Epithelial cell of prostate (primary cell): ENCODE measurements at regions not wholly inside any gene's neighbourhood (a gene's known extent, or its start where the extent isn't known, plus 50 kb on each side); places are given as distances from the start of the nearest gene placed in this dataset.

ENCODE experiments used
- DNase-seq: peaks from one replicate; pipeline ENCODE4 v3.0.0-alpha.2; 2011; ENCODE audit warnings: low read depth, low spot score
- H3K27ac ChIP-seq: fragments of 450-650 bp; 2 replicates; pipeline ENCODE4 v1.5.1; 2017; ENCODE audit warnings: mild to moderate bottlenecking

DNA sequence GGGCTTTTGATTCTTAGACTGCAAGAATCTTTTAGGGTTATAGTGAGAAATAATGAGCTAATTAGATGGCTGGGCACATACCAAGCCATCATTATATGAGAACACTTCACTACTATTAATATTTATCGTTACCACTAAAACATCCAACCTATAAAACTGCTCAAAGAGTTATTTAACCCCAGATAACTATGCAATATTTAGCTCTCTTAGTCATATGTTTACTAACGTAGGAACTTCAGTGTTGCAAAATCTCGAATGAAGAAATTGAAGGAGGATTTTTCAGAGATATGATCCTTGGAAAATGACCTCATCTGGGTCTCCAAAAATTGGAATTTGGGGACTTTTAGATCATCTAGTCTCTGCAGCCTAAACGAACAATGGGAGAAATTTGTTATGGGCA lies 265.0 kb upstream of the RPS6KA3 start:
- no peak for DNase-seq
- no peak overlapping the region for H3K27ac ChIP-seq

DNA sequence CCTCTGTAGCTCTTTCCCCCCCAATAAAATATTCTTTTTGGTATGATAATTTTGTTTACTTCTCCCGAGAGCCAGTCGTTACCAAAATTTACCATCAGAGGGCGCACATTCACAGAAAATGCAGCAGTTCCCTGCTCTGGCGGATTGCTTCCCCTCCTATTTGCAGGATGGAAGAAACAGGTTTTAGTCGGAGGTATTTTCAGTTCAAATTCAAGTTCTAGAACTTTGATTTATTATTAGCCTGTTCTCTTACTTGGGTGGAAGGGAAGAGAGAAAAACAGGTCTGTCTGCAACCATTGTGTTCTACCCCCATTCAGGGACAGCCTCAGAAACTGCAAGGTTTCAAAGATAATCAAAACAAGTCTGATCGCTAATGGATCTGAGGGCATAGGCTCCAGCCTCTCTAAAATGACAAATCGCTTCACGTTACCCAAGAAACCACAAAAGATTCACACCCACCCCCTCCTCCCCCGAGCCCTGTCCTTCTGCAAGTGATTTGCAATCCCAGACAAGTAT lies 263.8 kb upstream of the RPS6KA3 start:
- no peak for DNase-seq
- no peak overlapping the region for H3K27ac ChIP-seq

DNA sequence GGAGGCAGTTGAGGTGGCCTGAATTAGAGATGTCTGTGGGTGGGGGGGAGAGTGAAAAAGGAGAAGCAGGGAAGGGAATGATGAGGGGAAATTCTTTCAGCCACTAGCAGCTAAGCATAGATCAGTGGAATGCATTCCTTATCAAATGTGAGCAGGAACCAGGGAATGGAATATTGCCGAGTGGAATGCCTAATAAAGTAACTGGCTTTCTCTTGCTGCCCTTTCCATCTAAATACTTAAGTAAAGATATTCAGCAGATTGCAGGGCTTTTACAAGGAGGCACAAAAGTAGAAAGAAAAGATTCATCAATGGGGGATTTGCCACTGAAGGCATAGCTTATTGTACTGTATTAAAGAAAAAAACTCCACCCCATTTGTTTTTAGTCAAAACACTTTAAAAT lies 263.0 kb upstream of the RPS6KA3 start:
- H3K27ac ChIP-seq, result no peak overlapping the region
- no peak for DNase-seq

DNA sequence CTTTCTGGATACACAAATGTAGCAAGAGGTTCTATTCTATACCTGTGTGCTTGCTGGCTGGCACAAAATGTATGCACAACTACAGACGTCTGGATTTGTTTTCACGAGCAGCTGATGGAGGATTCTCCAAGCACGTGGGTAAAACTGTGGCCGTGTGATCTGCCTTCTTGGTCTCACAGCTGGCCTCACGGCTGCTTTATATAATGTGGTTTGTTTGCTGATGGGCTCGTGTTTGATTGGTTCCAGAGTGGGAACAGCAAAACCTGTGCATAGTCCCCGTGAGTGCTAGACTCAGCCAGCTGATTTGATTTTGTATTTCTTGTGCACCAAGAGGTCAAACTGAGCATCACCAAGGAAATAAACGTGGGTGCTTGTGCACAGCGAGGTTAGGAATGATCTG lies 262.6 kb upstream of the RPS6KA3 start:
- H3K27ac ChIP-seq, result no peak overlapping the region
- DNase-seq, result no peak

DNA sequence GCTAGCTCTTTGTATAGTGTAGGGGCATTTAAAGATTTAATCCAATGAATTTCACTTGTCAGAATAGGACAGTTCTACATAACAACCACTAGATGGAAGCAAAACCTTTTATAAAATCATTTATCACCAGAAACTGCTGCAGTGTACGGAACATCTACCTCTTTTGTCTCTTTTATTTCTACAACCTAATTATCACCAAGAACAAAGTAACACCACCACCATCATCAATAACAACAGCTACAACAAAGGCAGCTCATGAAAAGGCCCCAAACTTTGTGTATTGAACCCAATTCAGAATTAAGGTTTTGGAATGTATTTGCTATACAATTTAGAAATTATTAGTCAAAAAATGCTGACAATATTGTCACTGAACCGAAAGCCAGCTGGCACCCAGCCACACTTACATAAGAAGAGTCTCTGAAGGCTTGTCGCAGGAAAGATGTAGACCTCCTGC lies 260.9 kb upstream of the RPS6KA3 start:
- DNase-seq, result no peak
- no peak overlapping the region for H3K27ac ChIP-seq

DNA sequence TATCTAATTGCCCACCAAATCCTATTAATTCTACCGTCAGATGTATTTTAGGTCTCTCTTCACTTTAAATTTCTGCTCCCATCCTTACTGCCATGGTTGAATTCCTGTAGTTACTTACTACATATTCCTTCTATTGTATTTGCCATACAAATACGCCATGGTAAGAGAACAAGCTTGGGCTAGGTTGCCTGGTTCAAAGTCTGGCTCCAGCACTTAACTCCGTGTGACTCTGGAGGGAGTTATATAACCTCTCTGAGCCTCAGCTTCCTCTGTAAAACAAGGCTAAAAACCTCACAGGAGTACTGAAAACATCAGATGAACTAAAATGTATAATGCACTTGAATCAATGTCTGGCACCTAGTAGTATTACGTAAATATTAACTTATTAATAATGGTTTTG lies 260.3 kb upstream of the RPS6KA3 start:
- no peak for DNase-seq
- H3K27ac ChIP-seq, result no peak overlapping the region

DNA sequence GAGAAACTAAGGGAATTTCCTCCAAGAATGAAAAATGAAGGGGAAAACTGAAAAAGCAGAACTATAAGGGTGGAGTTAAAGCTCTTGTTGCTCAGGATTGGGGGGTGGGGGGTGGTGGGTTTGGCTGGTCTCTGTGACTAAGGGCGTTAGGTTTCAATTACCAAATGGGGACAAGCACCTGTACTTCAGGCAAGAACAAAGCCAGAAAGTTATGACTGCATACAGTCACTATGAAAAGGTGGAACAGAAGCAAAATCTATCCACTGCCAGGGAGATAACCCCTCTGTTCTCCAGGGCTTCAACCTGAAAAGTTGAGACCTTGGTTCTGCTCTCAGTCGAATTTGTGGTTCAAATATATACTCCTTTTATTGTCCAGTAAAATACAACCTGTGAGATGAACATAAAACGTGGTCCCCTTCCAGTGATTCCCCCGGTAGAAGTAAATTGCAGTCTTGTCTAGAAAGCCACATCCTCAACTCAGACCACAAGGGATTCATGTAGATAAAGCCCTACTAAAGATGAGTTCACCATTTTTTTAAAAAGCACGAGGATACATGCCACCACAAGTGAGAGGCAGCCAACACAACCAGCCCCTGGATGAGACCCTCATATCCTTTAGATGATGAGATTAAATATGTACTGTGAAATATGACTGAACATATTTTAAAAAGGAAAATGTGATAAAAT lies 257.1 kb upstream of the RPS6KA3 start:
- H3K27ac ChIP-seq, result no peak overlapping the region
- DNase-seq, result no peak

DNA sequence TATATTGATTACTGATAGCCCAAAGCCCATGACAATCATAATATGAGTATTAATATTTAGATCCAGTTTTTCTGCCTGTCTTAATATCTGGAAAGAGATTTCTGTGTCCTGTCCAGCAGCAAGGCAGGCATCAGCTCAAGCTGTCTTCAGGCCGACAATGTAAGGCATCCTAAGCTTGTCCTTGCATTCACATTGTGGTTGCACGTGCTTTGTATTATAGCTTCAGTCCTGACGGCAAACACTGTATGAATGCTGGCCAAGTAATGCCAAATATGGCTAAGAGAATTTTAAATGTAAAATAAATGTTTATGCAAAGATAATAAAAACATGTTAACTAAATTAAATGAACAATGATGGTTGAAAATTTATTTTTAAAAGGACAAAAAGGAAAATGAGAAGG lies 255.7 kb upstream of the RPS6KA3 start:
- DNase-seq, result no peak
- H3K27ac ChIP-seq, result no peak overlapping the region

DNA sequence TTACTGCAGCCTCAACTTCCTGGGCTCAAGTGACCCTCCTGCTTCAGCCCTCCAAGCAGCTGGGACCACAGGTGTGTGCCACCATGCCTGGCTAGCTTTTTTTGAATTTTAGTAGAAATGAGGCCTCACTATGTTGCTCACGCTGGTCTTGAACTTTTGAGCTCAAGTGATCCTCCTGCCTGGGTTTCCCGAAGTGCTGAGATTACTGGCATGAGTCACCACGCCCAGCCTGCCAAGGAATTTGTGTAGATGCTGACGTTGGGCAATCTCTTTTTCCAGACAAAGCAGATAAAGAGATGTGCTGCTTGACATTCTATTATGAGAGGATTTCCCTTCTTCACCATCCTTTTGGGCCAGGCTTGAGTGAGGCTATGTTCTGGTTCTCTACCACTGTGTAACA lies 254.5 kb upstream of the RPS6KA3 start:
- no peak for DNase-seq
- no peak overlapping the region for H3K27ac ChIP-seq

DNA sequence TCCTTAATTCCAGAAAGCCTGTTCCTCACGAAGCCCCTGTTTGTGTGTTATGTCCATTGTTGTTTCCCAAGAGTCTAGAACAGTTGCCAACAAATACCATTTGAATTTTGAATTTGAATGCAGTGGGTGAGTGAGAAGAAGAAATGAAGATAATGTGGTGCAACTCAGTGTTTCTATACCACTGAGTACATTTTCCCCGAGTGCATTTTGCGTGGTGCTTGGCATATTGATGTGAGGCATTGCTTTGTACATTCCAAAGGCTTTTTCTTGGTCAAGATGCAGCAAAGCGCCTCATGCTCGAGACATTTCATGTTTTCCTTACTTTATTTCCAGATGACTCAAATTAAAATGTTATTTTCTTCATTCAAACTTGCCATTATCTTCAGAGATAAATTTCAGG lies 253.1 kb upstream of the RPS6KA3 start:
- no peak for DNase-seq
- no peak overlapping the region for H3K27ac ChIP-seq

DNA sequence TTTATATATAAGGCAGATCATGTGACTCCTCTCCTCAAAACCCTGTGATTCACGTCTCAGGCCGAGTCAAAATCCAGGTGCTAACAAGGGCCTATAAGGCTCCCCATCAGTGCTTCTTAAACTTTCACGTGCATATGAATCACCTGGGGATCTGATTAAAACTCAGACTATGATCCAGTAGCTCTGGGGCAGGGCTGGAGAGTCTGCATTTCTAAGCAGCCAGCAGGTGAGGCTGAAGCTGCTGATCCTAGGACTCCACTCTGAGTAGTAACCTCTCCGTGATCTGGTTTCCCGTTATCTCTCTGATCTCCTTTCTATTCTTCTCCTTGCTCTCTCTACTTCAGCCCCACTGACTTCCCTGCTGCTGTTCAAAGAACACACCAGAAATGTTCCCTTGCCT lies 252.4 kb upstream of the RPS6KA3 start:
- no peak for DNase-seq
- H3K27ac ChIP-seq, result no peak overlapping the region

DNA sequence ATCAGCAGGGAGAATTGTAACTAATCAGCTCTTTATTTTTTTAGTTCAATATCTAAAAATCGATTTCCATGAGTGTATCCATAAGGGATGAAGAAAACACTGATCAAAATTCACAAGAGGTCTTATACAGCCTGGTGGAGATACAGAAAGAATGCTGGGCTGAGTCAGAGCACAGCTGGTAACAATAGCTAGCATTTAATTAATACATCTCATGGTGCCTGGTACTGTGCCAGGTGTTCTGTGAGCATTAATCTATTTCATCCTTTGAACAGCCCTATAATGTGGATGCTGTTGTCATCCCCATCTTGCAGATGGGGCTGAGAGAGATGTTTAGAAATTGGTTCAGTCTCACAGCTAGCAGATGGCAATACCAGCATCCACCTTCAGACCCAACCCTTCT lies 250.9 kb upstream of the RPS6KA3 start:
- H3K27ac ChIP-seq, result no peak overlapping the region
- no peak for DNase-seq

DNA sequence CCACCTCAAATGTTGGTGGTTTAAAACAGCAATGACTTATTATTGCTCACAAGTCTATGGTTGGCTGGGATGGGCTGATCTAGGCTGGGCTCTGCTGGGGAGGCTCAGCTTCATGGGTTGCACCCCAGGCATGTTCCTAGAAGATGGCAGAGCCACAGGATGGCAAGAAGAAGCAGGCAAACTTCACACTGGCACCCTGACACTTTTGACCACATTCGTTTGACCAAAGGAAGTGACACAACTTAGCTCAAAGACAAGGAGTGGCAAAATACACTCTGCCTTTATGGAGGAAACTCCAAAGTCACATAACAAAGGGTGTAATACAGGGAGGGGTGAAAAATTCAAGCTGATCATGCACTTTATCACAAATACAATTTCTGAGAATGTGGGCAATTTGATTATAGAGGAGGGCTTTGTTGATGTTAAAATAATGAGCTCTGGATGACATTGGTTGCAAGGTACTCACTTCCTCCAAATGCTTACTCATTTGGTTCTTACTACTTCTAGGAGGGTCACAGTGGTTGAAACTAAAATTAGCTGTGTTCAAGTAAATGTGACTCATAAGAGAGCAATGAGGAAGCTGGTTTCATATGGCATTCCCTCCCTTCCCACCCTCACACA lies 249.2 kb upstream of the RPS6KA3 start:
- DNase-seq, result peak; percentile 78
- peak overlapping the region; percentile 90 for H3K27ac ChIP-seq

DNA sequence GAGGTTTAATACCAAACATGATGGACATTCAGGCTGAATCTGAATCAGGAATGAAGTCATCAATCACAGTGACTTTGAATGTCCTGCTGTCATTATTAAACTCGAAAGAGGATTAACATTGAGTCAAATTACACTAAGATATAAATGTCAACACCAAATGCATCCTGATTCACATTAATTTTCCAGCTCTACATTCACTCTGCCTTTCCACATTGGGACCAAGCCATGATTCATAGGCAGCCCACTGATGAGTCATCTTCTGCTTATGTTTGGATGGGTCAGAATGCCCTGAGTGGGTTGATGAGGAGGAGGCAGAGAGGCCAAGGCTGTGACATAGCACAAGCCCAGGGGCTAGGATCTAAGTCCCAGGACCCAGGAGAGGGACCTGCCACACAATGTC lies 247.6 kb upstream of the RPS6KA3 start:
- H3K27ac ChIP-seq, result peak overlapping the region; percentile 90
- no peak for DNase-seq

DNA sequence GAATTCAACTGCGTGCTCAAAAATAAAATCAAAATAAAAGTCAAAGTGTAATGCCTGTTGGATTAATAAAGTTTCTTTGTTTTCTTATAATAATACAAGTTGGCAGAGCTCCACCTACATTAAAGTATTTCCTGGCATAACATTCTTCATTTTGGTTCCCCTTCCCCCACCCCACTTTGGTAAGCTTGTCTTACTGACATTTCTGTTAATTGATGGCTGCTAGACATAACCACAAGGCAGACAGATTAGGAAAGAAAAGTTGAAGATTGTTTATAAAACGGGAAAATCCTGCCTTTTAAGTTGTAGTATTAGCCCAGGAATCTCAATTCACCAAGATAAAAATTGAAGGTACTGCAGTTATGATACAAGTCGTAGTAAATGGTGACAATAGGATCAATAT lies 246.5 kb upstream of the RPS6KA3 start:
- no peak for DNase-seq
- H3K27ac ChIP-seq, result no peak overlapping the region

DNA sequence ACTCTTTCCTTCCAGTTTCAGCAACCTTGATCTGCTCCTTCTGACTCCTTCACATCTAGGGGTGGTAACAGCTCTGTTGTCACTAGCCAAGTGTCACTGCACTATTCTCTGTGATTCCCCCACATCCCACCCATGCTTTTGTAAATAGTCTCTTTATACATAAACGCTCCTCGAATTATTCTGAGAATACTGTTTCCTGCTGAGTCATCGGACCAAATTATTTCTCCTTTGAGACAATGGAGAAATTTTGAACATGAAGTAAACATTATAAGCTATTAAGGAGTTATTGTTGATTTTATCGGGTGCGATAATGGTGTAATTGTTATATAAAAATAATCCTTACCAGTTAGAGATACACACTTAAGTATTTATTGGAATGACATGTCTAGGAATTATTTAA lies 245.1 kb upstream of the RPS6KA3 start:
- no peak overlapping the region for H3K27ac ChIP-seq
- DNase-seq, result no peak

DNA sequence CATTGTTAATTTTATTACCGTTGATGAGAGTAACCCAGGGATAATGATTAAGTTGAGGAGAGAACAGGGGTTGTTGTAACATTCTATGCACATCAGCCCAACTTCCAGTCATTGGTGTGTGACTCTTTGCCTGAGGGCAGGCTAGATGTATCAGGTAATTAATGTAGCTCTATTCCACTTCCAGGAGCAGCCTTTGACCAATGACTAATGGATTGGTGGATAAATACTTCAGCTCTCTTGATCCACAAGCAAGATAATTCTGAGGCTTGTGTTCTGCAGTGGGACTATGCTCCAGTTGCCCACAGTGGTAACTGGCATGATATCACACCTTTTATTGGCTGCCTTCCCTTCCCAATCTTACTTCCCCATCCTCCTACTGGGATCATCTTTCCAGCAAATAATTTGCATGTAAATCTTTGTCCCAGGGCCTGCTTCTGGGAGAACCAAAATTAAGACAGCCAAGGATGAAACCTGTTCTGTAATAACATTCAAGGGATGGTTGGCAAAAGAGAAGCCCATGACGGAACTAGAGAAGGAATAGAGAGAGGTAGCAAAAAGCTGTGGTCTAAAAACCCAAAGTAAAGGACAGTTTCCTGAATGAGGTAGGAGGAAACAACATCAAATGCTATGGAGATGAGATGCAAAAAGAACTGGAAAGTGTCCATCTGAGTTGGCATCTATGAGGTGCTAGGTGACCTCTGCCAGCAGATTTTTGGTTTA lies 241.4 kb upstream of the RPS6KA3 start:
- no peak overlapping the region for H3K27ac ChIP-seq
- DNase-seq, result no peak

DNA sequence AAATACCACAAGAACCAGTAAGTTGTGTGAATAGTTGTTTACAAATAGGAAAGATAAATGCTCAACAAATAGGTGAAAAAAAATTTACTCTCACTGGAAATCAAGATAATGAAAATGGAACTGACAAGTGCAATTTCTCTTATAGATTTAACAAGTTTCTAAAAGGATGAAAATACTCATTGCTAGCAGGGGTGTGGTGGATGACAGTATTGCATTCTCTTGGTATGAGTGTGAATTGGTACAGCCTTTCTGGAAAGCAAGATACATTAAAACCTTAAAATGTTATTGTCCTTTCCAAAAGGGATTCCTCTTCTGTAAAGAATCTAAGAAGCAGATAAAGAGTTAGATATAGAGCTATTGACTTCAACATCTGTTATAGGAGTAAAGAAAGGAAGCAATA lies 240.0 kb upstream of the RPS6KA3 start:
- no peak overlapping the region for H3K27ac ChIP-seq
- DNase-seq, result no peak

DNA sequence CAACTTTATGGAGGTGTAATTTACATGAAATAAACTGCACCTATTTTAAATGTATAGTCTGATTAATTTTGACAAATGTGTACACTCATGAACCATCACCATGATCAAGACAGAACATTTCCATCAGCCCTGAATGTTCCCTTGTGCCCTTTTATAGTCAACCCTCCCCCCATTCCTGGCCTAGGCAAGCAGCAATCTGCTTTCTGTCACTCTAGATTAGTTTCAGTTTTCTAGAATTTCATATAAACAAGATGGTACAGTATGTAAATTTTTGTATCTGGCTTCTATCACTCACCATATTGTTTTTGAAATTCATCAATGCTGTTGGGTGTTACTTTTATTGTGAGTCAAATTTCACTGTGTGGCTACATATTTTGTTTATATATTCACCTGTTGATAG lies 234.2 kb upstream of the RPS6KA3 start:
- H3K27ac ChIP-seq, result no peak overlapping the region
- DNase-seq, result no peak

DNA sequence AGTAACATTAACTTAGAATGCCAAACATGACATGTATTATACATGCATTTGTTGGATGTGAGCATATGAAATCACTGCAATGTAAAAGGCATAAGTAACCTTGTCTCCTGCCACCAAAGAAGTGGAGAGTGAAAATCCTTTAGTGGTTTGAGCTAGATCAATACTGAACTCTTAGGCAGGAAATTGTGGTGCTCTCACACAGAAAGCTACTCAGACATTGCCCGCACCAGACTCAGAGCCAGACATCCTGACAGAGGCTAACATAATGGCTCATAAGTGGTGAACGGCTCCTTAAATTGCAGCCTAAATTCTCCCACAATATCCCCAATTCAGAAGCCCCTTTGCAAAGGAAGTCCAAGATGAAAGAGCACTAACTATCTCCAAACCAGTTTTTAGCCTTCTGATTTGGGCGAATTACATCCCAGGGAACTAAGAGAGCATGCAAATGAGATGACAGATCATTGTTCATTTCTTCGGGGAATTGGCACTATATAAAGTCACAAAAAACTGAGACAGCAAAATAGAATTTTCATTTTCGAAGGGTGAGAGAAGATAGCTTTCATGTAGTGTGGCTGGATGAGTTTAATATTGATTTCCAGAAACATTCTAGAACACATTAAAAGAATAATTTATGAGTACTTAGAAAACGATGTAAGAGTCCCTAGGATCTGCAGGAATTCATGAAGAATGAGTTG lies 233.6 kb upstream of the RPS6KA3 start:
- no peak for DNase-seq
- no peak overlapping the region for H3K27ac ChIP-seq

DNA sequence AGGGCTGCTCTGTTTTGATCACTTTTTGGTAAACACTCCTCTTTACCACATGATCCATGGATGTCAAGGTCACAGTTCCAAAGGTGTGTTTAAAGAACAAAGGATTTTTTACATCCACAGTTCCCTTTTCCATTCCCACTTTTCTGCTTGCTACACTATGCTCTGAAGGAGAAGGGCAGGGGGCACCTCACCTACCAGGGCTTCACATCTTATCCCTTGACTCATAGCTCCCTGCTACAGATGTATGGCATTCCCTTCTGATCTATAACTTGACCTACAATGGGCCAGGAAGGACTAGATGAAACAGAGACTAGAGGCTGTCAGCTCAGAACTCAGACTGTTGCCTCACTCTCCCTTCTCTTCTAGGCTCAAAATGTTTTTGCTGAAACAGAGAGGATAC lies 233.1 kb upstream of the RPS6KA3 start:
- H3K27ac ChIP-seq, result no peak overlapping the region
- DNase-seq, result no peak
